Karpas-422 (cell line): ENCODE measurements at regions not wholly inside any gene's neighbourhood (a gene's known extent, or its start where the extent isn't known, plus 50 kb on each side); places are given as distances from the start of the nearest gene placed in this dataset.
A peak's percentile ranks its signal among the peaks of the same experiment; 100 is the strongest.

Source experiments
- DNase-seq: peaks from one replicate; pipeline ENCODE4 v3.0.0-alpha.2; 2015
- H2AFZ ChIP-seq: fragments of 200-600 bp; sonication (generic); 2 replicates; pipeline ENCODE4 v1.6.1; 2014; ENCODE audit warnings: antibody characterized with exemption, low read length, mixed read lengths
- H3K27ac ChIP-seq: fragments of 200-600 bp; sonication (generic); 2 replicates; pipeline ENCODE4 v1.5.1; 2014; ENCODE audit warnings: mild to moderate bottlenecking, low read length, moderate library complexity
- H3K27me3 ChIP-seq: fragments of 200-600 bp; sonication (generic); 2 replicates; pipeline ENCODE4 v1.6.1; 2014; ENCODE audit warnings: low read length, mixed read lengths
- H3K36me3 ChIP-seq: fragments of 200-600 bp; sonication (generic); 2 replicates; pipeline ENCODE4 v1.6.1; 2014; ENCODE audit warnings: low read length, mixed read lengths; ENCODE audit not compliant: insufficient read depth
- H3K4me1 ChIP-seq: fragments of 200-600 bp; sonication (generic); 2 replicates; pipeline ENCODE4 v1.6.1; 2014; ENCODE audit warnings: mild to moderate bottlenecking, low read length, mixed read lengths
- H3K4me2 ChIP-seq: fragments of 200-600 bp; sonication (generic); 2 replicates; pipeline ENCODE4 v1.6.1; 2014; ENCODE audit warnings: low read length, low read depth, mild to moderate bottlenecking; ENCODE audit not compliant: poor library complexity, severe bottlenecking
- H3K4me3 ChIP-seq: fragments of 200-600 bp; sonication (generic); 2 replicates; pipeline ENCODE4 v1.5.1; 2014; ENCODE audit warnings: mild to moderate bottlenecking, antibody characterized with exemption, low read length, mixed read lengths
- H3K79me2 ChIP-seq: fragments of 200-600 bp; sonication (generic); 2 replicates; pipeline ENCODE4 v1.6.1; 2014; ENCODE audit warnings: mild to moderate bottlenecking, low read length, mixed read lengths
- H3K9ac ChIP-seq: fragments of 200-600 bp; sonication (generic); 2 replicates; pipeline ENCODE4 v1.6.0; 2014; ENCODE audit warnings: low read length
- H3K9me2 ChIP-seq: fragments of 200-600 bp; sonication (generic), shearing (Covaris generic); replicated peaks from 2 replicates; pipeline ENCODE4 v1.6.0; 2014; ENCODE audit warnings: mild to moderate bottlenecking, low read length, moderate library complexity; ENCODE audit not compliant: insufficient read depth
- H3K9me3 ChIP-seq: fragments of 300-700, 200-600 bp; sonication (generic); 2 replicates; pipeline ENCODE4 v1.6.1; 2014; ENCODE audit warnings: low read length, mixed read lengths
- H4K20me1 ChIP-seq: fragments of 200-600 bp; sonication (generic); 2 replicates; pipeline ENCODE4 v1.6.1; 2014; ENCODE audit warnings: mild to moderate bottlenecking, antibody characterized with exemption, low read length, low read depth; ENCODE audit not compliant: insufficient read depth

DNA sequence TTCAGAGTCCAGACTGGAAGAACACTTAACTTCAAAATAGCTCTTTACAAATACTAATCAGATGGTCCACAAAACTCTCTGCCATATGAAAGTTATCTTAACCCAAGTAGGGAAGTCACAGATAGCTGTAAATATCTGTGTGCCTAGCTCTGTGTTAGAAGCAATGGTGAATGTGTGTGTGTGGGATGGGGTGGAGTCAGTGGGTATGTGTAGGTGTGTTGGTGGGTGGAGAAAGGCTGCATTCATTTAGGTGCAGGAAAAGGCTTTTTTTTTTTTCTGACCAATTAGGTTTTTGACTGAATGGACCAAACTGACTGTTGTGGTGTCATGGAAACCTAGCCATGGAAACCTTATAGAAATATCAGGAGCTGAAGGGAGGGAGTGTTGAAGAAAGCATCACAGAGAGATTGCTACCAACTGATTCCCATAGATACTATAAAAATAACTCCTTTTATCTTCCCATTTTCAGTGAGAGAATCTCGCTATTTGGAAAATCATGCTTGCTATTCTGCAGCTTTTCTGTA is 156.2 kb upstream of the NR3C1 start:
- Histone ChIP-seq H4K20me1 (no peaks in the 10 kb centered on the region), H2AFZ (no peak overlapping the region), H3K9me3 (no peaks in the 10 kb centered on the region), H3K9me2 (no peaks in the 10 kb centered on the region), H3K36me3 (no peaks in the 10 kb centered on the region), H3K4me2 (no peak overlapping the region), H3K9ac (no peak overlapping the region), H3K27ac (no peak overlapping the region), H3K79me2 (no peaks in the 10 kb centered on the region), H3K4me1 (peaks cover 52% of the 10 kb centered on the region), H3K4me3 (no peak overlapping the region), H3K27me3 (no peaks in the 10 kb centered on the region)
- DNase-seq, result no peak

DNA sequence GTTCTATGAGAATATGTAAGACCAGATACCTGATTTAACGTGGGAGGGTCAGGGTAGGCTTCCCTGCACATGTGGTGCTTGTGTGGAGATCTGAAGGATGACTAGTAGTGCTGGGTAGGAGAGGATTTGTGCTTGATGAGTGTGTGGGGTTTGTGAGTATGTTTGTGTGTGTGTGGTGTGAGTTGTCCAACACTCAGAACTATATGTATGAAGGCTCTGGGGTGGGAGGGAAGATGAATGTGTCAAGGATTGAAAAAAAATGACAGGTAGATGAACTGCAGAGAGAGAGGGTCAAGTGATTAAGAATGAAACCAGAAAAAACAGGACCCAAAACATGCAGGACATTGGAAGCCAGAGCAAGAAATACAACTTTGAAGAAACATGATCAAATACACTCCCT is 154.6 kb upstream of the NR3C1 start:
- Histone ChIP-seq H4K20me1 (no peaks in the 10 kb centered on the region), H3K4me3 (no peak overlapping the region), H3K9ac (no peak overlapping the region), H3K36me3 (no peaks in the 10 kb centered on the region), H3K9me2 (no peaks in the 10 kb centered on the region), H2AFZ (peak overlapping the region; percentile 72), H3K27ac (no peak overlapping the region), H3K79me2 (no peaks in the 10 kb centered on the region), H3K27me3 (no peaks in the 10 kb centered on the region), H3K4me2 (no peak overlapping the region), H3K4me1 (peaks cover 37% of the 10 kb centered on the region), H3K9me3 (no peaks in the 10 kb centered on the region)
- no peak for DNase-seq

DNA sequence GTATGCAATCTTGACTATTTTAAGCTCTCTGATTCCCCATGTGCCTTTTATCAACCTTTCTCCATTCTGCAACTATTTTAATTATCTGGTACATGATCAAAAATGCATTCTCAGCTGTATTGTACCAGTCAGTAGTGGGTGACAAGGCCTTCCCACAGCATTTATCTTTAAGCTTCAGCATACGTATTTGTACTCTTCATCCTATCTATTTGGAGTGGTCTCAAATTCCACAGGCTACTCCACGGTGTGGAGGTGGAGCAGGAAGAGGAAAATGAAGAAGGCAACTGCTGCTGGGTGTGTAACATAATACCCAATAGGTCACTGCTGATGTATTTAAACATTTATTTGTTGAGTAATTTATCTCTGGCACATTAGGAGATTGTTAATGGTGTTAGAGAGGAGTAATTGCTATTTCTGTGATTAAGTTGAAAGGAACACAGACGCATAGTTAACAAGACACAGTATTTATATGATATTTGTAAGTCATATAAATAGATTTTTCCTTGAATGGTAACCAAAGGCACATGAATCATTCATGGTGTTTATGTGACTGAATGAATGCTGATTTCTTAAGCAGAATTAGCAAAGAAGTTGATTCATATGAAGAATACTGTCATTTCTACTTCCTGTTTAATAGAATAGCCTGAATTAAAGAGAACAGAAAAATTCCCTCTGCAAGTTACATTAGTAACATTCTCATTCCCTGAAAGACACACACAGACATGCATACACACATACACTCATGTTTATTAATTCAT is 153.8 kb upstream of the NR3C1 start:
- H3K79me2 ChIP-seq, result no peaks in the 10 kb centered on the region
- no peaks in the 10 kb centered on the region for H4K20me1 ChIP-seq
- H3K9me3 ChIP-seq, result no peaks in the 10 kb centered on the region
- DNase-seq, result no peak
- no peak overlapping the region for H3K4me3 ChIP-seq
- no peaks in the 10 kb centered on the region for H3K36me3 ChIP-seq
- H3K9ac ChIP-seq, result no peak overlapping the region
- H3K4me2 ChIP-seq, result no peak overlapping the region
- H3K9me2 ChIP-seq, result no peaks in the 10 kb centered on the region
- H3K4me1 ChIP-seq, result peaks cover 32% of the 10 kb centered on the region
- peak overlapping the region; percentile 72 for H2AFZ ChIP-seq
- H3K27ac ChIP-seq, result no peak overlapping the region
- no peaks in the 10 kb centered on the region for H3K27me3 ChIP-seq

DNA sequence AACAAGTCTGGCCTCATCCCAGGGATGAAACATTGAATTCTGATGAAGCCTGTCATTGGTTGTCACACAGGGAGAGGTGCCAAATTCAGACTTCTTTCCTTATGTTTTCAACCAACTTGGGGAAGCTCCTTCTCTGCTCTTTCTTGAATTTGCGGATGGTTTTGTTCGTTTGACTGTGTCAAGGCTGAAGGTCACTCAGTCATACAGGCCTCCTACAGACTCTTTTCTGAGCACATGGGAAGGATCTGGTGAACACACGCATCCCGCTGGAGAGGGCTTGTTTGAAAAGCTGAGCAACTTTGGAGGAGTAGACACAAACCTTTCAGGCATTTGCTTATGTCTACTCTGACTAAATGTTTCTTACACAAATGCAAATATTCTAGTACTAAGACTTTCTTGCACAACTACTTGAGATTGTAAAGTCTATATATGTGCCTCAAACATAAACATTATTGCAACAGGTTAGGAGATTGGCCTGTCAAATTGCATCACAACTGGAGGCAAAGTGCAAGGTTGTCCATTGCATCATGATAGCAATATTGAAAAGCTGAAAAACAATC is 151.5 kb upstream of the NR3C1 start:
- no peak for DNase-seq
- Histone ChIP-seq H3K79me2 (no peaks in the 10 kb centered on the region), H3K27ac (no peak overlapping the region), H3K4me2 (no peak overlapping the region), H3K4me1 (peaks cover 13% of the 10 kb centered on the region), H3K9me3 (no peaks in the 10 kb centered on the region), H3K27me3 (no peaks in the 10 kb centered on the region), H2AFZ (no peak overlapping the region), H3K4me3 (no peak overlapping the region), H3K9ac (no peak overlapping the region), H3K36me3 (no peaks in the 10 kb centered on the region), H4K20me1 (no peaks in the 10 kb centered on the region), H3K9me2 (no peaks in the 10 kb centered on the region)

DNA sequence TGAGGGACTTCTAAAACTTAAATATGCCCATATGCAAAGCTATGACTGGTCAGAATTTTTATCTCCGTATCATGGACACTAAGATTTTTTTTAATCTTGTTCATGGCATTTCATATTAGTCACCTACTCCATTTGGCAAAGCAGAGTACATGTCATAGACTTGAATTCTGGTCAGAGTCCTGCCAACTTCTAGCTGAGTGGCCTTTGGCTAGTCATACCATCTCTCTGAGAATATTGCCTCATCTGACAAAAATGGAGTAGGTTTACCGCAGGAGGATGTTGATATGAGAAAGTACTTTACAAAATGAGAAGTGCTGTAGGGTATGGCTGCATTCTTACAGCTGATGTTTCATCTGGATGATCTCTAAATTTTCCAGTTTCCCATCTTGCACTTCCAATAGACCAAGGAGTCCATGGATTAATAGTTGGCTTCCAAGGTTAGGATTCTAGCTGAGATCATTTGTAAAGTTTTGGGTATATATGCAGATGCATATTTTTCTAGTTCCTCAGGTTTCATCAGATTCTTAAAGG is 150.8 kb upstream of the NR3C1 start:
- Histone ChIP-seq H2AFZ (no peak overlapping the region), H3K4me3 (no peak overlapping the region), H3K79me2 (no peaks in the 10 kb centered on the region), H3K27ac (no peak overlapping the region), H3K9me2 (no peaks in the 10 kb centered on the region), H3K36me3 (no peaks in the 10 kb centered on the region), H3K27me3 (no peaks in the 10 kb centered on the region), H3K9ac (no peak overlapping the region), H3K4me1 (peaks cover 13% of the 10 kb centered on the region), H4K20me1 (no peaks in the 10 kb centered on the region), H3K4me2 (no peak overlapping the region), H3K9me3 (no peaks in the 10 kb centered on the region)
- DNase-seq, result no peak

DNA sequence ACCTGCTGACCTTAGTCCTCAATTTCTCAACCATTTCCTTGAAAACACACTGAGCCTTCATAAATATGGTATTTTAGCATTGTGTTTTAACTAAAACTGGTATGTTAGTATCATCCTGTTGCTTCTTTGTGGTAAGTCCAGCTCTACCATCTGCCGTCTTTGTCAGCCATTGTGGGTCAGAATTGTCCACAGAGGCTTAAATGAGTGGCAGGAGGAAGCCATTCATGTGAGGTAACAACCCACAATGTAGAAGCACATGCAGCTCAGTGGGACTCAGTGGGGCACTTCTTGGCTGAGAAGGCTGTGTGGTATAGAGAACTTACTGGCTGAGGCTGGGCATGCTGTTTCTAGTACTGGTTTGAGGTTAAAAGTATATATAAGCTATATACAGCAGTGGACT is 149.2 kb upstream of the NR3C1 start:
- Histone ChIP-seq H2AFZ (no peak overlapping the region), H3K27me3 (no peaks in the 10 kb centered on the region), H3K79me2 (no peaks in the 10 kb centered on the region), H3K9ac (no peak overlapping the region), H4K20me1 (no peaks in the 10 kb centered on the region), H3K9me3 (no peaks in the 10 kb centered on the region), H3K27ac (no peak overlapping the region), H3K4me2 (no peak overlapping the region), H3K9me2 (no peaks in the 10 kb centered on the region), H3K4me1 (peaks cover 9% of the 10 kb centered on the region), H3K36me3 (no peaks in the 10 kb centered on the region), H3K4me3 (no peak overlapping the region)
- no peak for DNase-seq

DNA sequence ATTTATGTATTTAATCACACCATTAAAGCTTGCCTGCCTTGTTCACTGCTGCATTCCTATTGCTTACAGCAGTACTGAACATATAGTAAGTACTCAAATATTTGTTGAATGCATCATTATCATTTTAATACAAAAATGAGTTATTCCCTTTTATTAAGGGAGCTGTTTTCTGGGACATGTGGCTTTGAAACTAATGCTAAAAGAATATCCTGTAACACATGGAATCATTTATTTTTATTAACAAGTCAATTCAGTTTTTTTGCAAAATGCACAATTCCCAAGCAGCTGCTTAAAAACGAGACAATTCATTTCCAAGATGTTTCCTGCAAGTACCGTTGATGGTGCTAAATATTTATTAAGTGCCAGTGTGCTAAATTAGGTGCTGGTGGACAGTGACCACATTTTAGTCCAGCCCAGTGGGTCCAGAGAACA is 148.3 kb upstream of the NR3C1 start:
- Histone ChIP-seq H3K9me2 (no peaks in the 10 kb centered on the region), H3K4me2 (no peak overlapping the region), H3K36me3 (no peaks in the 10 kb centered on the region), H3K9ac (no peak overlapping the region), H3K27ac (no peak overlapping the region), H3K9me3 (no peaks in the 10 kb centered on the region), H3K27me3 (no peaks in the 10 kb centered on the region), H2AFZ (0 out of 2 replicates have a peak overlapping the region, but pooled peaks have one; percentile 37), H4K20me1 (no peaks in the 10 kb centered on the region), H3K4me3 (no peak overlapping the region), H3K4me1 (peaks cover under 1% of the 10 kb centered on the region; the same call in 1 of the 2 replicates), H3K79me2 (no peaks in the 10 kb centered on the region)
- no peak for DNase-seq

DNA sequence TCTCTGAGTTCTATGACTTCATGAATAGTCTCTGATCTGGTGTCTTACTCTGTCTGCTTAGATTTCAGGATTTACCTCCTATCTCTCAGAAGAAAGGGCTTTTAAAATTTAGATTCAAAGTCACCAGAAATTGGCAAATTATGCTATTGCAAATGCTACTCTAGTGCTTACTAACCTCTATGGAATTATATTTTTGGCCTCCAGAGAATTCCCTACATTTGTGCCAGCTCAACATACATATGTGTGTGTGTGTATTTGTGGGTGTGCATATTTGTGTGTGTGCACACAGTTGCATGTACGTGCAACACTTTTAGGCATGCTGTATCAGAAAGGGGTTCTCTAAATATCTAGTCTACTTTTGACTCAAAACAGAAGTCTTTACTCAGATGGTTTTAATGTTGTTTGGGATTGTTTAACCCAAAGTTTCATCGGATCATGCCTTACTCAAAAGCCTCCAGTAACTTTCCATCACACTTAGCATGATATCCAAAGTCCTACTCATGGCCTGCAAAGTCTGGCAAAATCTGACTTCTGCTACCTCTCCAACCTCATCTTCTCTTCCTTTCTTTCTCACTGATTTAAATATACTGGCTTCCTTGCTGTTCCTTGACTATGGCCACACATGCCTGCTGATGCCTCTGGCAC is 147.6 kb upstream of the NR3C1 start:
- Histone ChIP-seq H3K9ac (no peak overlapping the region), H3K27ac (no peak overlapping the region), H3K36me3 (no peaks in the 10 kb centered on the region), H3K9me3 (no peaks in the 10 kb centered on the region), H3K9me2 (no peaks in the 10 kb centered on the region), H3K27me3 (no peaks in the 10 kb centered on the region), H3K79me2 (no peaks in the 10 kb centered on the region), H2AFZ (peak overlapping the region; percentile 37; the same call in 1 of the 2 replicates), H3K4me1 (no peaks in the 10 kb centered on the region), H4K20me1 (no peaks in the 10 kb centered on the region), H3K4me3 (no peak overlapping the region), H3K4me2 (no peak overlapping the region)
- DNase-seq, result no peak
